SK-N-SH treated with all-trans-retinoic acid at 6 μM for 48 hours (cell line): ENCODE measurements at regions not wholly inside any gene's neighbourhood (a gene's known extent, or its start where the extent isn't known, plus 50 kb on each side); places are given as distances from the start of the nearest gene placed in this dataset.

Source experiments
- ARNTL ChIP-seq: fragments of 450-650 bp; formaldehyde crosslinking; IDR thresholded peaks from 2 replicates; pipeline ENCODE4 v1.5.0; 2020; ENCODE audit warnings: low read depth, mild to moderate bottlenecking, moderate library complexity, borderline replicate concordance
- ZC3H10 ChIP-seq: fragments of 250-450 bp; sonication (Bioruptor Pico); IDR thresholded peaks from 2 replicates; pipeline ENCODE4 v1.5.1; 2021; ENCODE audit warnings: mild to moderate bottlenecking, moderate library complexity
- ZFP3 ChIP-seq: fragments of 250-450 bp; sonication (Bioruptor Pico); IDR thresholded peaks from 2 replicates; pipeline ENCODE4 v1.5.0; 2020; ENCODE audit warnings: mild to moderate bottlenecking, moderate library complexity
- ZFP30 ChIP-seq: fragments of 450-650 bp; formaldehyde crosslinking; IDR thresholded peaks from 2 replicates; pipeline ENCODE4 v1.5.0; 2022; ENCODE audit warnings: mild to moderate bottlenecking, moderate library complexity
- TF ChIP-seq, protein P1 (sequence below): fragments of 250-450 bp; sonication (Bioruptor Pico); IDR thresholded peaks from 2 replicates; pipeline ENCODE4 v1.8.0; 2020; ENCODE audit warnings: mild to moderate bottlenecking, moderate library complexity, borderline replicate concordance

DNA sequence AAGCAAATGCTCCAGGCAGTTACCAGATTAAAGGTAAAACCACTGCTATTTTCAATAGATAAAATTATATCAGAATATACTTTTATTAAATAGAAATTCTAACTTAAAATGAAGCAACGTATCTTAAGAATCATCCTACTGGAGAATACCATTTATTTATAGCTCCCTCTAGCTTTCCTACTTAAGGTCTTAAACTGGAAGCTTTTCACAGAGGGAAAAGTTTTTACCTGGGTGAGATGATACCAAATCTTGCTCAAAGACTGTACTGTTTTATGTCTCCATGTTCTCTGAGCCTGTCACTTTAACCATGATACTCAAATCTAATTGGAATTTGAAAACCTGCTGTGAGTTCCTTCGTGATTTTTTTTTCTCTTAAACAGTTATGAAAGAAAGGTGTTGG is 291.8 kb downstream of the AASDHPPT start:
- TF ChIP-seq ZC3H10 (CRISPR knock-in tag) (no peak), ARNTL (CRISPR knock-in tag) (no peak), ZFP30 (CRISPR knock-in tag) (no peak), ZFP3 (no peak)
- TF ChIP-seq, protein P1, sequence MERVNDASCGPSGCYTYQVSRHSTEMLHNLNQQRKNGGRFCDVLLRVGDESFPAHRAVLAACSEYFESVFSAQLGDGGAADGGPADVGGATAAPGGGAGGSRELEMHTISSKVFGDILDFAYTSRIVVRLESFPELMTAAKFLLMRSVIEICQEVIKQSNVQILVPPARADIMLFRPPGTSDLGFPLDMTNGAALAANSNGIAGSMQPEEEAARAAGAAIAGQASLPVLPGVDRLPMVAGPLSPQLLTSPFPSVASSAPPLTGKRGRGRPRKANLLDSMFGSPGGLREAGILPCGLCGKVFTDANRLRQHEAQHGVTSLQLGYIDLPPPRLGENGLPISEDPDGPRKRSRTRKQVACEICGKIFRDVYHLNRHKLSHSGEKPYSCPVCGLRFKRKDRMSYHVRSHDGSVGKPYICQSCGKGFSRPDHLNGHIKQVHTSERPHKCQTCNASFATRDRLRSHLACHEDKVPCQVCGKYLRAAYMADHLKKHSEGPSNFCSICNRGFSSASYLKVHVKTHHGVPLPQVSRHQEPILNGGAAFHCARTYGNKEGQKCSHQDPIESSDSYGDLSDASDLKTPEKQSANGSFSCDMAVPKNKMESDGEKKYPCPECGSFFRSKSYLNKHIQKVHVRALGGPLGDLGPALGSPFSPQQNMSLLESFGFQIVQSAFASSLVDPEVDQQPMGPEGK = no peak
